H1 (cell line): ENCODE measurements at regions not wholly inside any gene's neighbourhood (a gene's known extent, or its start where the extent isn't known, plus 50 kb on each side); places are given as distances from the start of the nearest gene placed in this dataset.

Source experiments
- CTCF ChIA-PET: fragments of 300-600 bp; sonication (Branson Sonifier 250); formaldehyde crosslinking; loops from one replicate; lab custom pipeline; 2021; ENCODE audit not compliant: partially characterized antibody; lab: Charles Lee
- POLR2A ChIA-PET: fragments of 300-600 bp; sonication (Branson Sonifier 250); formaldehyde crosslinking; loops from one replicate; lab custom pipeline; 2021; ENCODE audit warnings: inconsistent platforms; ENCODE audit not compliant: partially characterized antibody; lab: Charles Lee
- DNase-seq, 2 experiments: peaks; one replicate each; pipeline versions ENCODE4 v3.0.0 to v3.0.0-alpha.2; 2010 to 2022; ENCODE audit warnings: low spot score in 2 of 2, low read depth in 1 of 2, mixed read lengths in 1 of 2
- FAIRE-seq: peaks from 2 replicates; lab custom pipeline; 2011; peaks lifted over from hg19 to GRCh38; lab: Jason Lieb, UNC
- H2AFZ ChIP-seq: 2 replicates; pipeline ENCODE4 v1.8.1; 2012; ENCODE audit warnings: low read length, inconsistent platforms
- H2AK5ac ChIP-seq: 2 replicates; pipeline ENCODE4 v1.6.1; 2013; ENCODE audit warnings: low read depth, low read length
- H2BK120ac ChIP-seq: replicated peaks from 2 replicates; pipeline ENCODE3; 2013; ENCODE audit warnings: low read depth, low read length, inconsistent platforms
- H2BK12ac ChIP-seq: 2 replicates; pipeline ENCODE4 v1.6.1; 2013; ENCODE audit warnings: low read depth, low read length
- H2BK15ac ChIP-seq: 2 replicates; pipeline ENCODE4 v1.6.1; 2013; ENCODE audit warnings: low read length
- H2BK20ac ChIP-seq: 2 replicates; pipeline ENCODE4 v1.6.1; 2013; ENCODE audit warnings: low read length
- H2BK5ac ChIP-seq: 2 replicates; pipeline ENCODE4 v1.6.1; 2013; ENCODE audit warnings: low read depth, low read length
- H3K14ac ChIP-seq: 2 replicates; pipeline ENCODE4 v1.6.1; 2013; ENCODE audit warnings: inconsistent platforms; ENCODE audit not compliant: insufficient read length
- H3K18ac ChIP-seq: 2 replicates; pipeline ENCODE4 v1.6.1; 2013; ENCODE audit warnings: low read length; ENCODE audit errors: extremely low read depth
- H3K23ac ChIP-seq: 2 replicates; pipeline ENCODE4 v1.6.1; 2013; ENCODE audit warnings: inconsistent platforms; ENCODE audit not compliant: insufficient read length
- H3K23me2 ChIP-seq: 2 replicates; pipeline ENCODE4 v1.6.1; 2013; ENCODE audit warnings: low read depth, low read length
- H3K27ac ChIP-seq: 2 replicates; pipeline ENCODE4 v1.6.1; 2011; ENCODE audit warnings: low read depth, low read length, inconsistent platforms
- H3K27me3 ChIP-seq, 4 experiments: replicated peaks in 1 of 4; 1 replicate in 1 of 4; 2 replicates in 3 of 4; pipeline versions ENCODE4 v1.6.1 to v1.8.1; 2011 to 2013; ENCODE audit warnings: low read length in 3 of 4, mild to moderate bottlenecking in 3 of 4, inconsistent platforms in 2 of 4, mixed read lengths in 2 of 4, moderate library complexity in 1 of 4; ENCODE audit not compliant: control insufficient read depth in 3 of 4, insufficient read depth in 3 of 4; ENCODE audit errors: extremely low read depth in 1 of 4
- H3K36me3 ChIP-seq, 4 experiments: 2 replicates each; pipeline versions ENCODE4 v1.6.1 to v1.8.1; 2011 to 2013; ENCODE audit warnings: mild to moderate bottlenecking in 4 of 4, low read length in 3 of 4, moderate library complexity in 2 of 4, control low read depth in 1 of 4, inconsistent platforms in 1 of 4; ENCODE audit not compliant: insufficient read depth in 4 of 4, control insufficient read depth in 2 of 4
- H3K4ac ChIP-seq: replicated peaks from 2 replicates; pipeline ENCODE3; 2013; ENCODE audit warnings: low read length, low read depth, mixed read lengths, inconsistent platforms; ENCODE audit not compliant: insufficient read length
- H3K4me1 ChIP-seq, 4 experiments: replicated peaks in 1 of 4; 1 replicate in 1 of 4; 2 replicates in 3 of 4; pipeline versions ENCODE4 v1.6.1 to v1.8.1; 2011 to 2013; ENCODE audit warnings: low read length in 3 of 4, inconsistent platforms in 2 of 4, mixed read lengths in 1 of 4; ENCODE audit not compliant: insufficient read depth in 4 of 4, control insufficient read depth in 3 of 4
- H3K4me2 ChIP-seq, 2 experiments: 2 replicates each; pipeline versions ENCODE4 v1.6.1 to v1.8.1; 2011 to 2013; ENCODE audit warnings: low read depth in 2 of 2, low read length in 2 of 2, control low read depth in 1 of 2, inconsistent platforms in 1 of 2, mild to moderate bottlenecking in 1 of 2; ENCODE audit not compliant: insufficient read depth in 1 of 2
- H3K4me3 ChIP-seq, 4 experiments: fragments of 200-600, 300-600 bp in 1 of 4; sonication (generic), shearing (Covaris generic), sonication (Bioruptor Twin) in 1 of 4; 2 replicates each; pipeline versions ENCODE4 v1.5.1 to v1.8.1; 2011 to 2016; ENCODE audit warnings: low read length in 4 of 4, low read depth in 3 of 4, control low read depth in 2 of 4, inconsistent platforms in 2 of 4, mild to moderate bottlenecking in 2 of 4, mixed read lengths in 1 of 4, moderate library complexity in 1 of 4; ENCODE audit not compliant: insufficient read depth in 2 of 4; ENCODE audit errors: extremely low read depth in 1 of 4
- H3K56ac ChIP-seq: replicated peaks from 2 replicates; pipeline ENCODE3; 2013; ENCODE audit warnings: low read depth, mild to moderate bottlenecking, mixed read lengths, low read length, inconsistent platforms; ENCODE audit not compliant: insufficient read length
- H3K79me1 ChIP-seq: 2 replicates; pipeline ENCODE4 v1.6.1; 2013; ENCODE audit warnings: low read depth, low read length, control low read depth
- H3K79me2 ChIP-seq, 2 experiments: 2 replicates each; pipeline versions ENCODE4 v1.6.1 to v1.8.1; 2012 to 2013; ENCODE audit warnings: low read length in 2 of 2, mild to moderate bottlenecking in 2 of 2, inconsistent platforms in 1 of 2; ENCODE audit not compliant: insufficient read depth in 2 of 2, control insufficient read depth in 1 of 2
- H3K9ac ChIP-seq, 4 experiments: replicated peaks in 1 of 4; 1 replicate in 1 of 4; 2 replicates in 3 of 4; pipeline versions ENCODE4 v1.6.1 to v1.8.1; 2011 to 2013; ENCODE audit warnings: low read depth in 3 of 4, low read length in 3 of 4, control low read depth in 2 of 4, mild to moderate bottlenecking in 2 of 4, moderate library complexity in 2 of 4, inconsistent platforms in 1 of 4; ENCODE audit errors: extremely low read depth in 1 of 4
- H3K9me3 ChIP-seq, 2 experiments: 2 replicates each; pipeline versions ENCODE4 v1.6.1 to v1.8.1; 2012 to 2013; ENCODE audit warnings: mild to moderate bottlenecking in 2 of 2, moderate library complexity in 2 of 2, control low read depth in 1 of 2, inconsistent platforms in 1 of 2, low read depth in 1 of 2, low read length in 1 of 2, mixed read lengths in 1 of 2; ENCODE audit not compliant: insufficient read depth in 2 of 2
- H4K20me1 ChIP-seq, 2 experiments: replicated peaks in 1 of 2; 2 replicates each; pipeline versions ENCODE3 to v1.8.1; 2011 to 2013; ENCODE audit warnings: inconsistent platforms in 2 of 2, low read length in 2 of 2, mild to moderate bottlenecking in 1 of 2; ENCODE audit not compliant: insufficient read depth in 2 of 2, control insufficient read depth in 1 of 2
- H4K5ac ChIP-seq: 2 replicates; pipeline ENCODE4 v1.6.1; 2013; ENCODE audit warnings: low read length, low read depth, mixed read lengths, inconsistent platforms; ENCODE audit not compliant: insufficient read length
- H4K8ac ChIP-seq: 2 replicates; pipeline ENCODE4 v1.8.0; 2013; ENCODE audit warnings: mild to moderate bottlenecking, moderate library complexity, low read length, inconsistent platforms; ENCODE audit not compliant: insufficient read depth; ENCODE audit errors: extremely low read depth
- H4K91ac ChIP-seq: replicated peaks from 2 replicates; pipeline ENCODE3; 2013; ENCODE audit warnings: low read length, mixed read lengths, inconsistent platforms; ENCODE audit not compliant: insufficient read length
- CTBP2 ChIP-seq: IDR thresholded peaks from 2 replicates; pipeline ENCODE4 v1.7.0; 2011; ENCODE audit warnings: borderline replicate concordance, mild to moderate bottlenecking, moderate library complexity, mixed read lengths, low read length; ENCODE audit not compliant: insufficient read depth, insufficient read length
- EZH2 ChIP-seq: fragments of 200-600 bp; sonication (generic); IDR thresholded peaks from 2 replicates; pipeline ENCODE4 v1.7.1; 2012; ENCODE audit warnings: low read depth, mild to moderate bottlenecking, moderate library complexity, low read length, inconsistent platforms; ENCODE audit not compliant: severe bottlenecking
- JUND ChIP-seq: IDR thresholded peaks from 2 replicates; pipeline ENCODE4 v1.6.1; 2011; ENCODE audit warnings: mild to moderate bottlenecking, improper control_type of control experiment, low read length
- KDM5A ChIP-seq: fragments of 200-600 bp; IDR thresholded peaks from 2 replicates; pipeline ENCODE4 v1.7.1; 2012; ENCODE audit warnings: mild to moderate bottlenecking, low read length, inconsistent platforms, mixed read lengths
- NANOG ChIP-seq: IDR thresholded peaks from 2 replicates; pipeline ENCODE4 v1.6.1; 2011; ENCODE audit warnings: low read length, low read depth, mild to moderate bottlenecking, inconsistent platforms; ENCODE audit not compliant: insufficient read depth, poor library complexity, severe bottlenecking
- NRF1 ChIP-seq: IDR thresholded peaks from 2 replicates; pipeline ENCODE4 v1.6.1; 2011; ENCODE audit warnings: mild to moderate bottlenecking, low read depth, low read length, improper control_type of control experiment
- RAD21 ChIP-seq, 2 experiments: IDR thresholded peaks in 1 of 2; conservative IDR thresholded peaks in 1 of 2; 2 replicates each; pipeline ENCODE4 v1.6.1; 2011; ENCODE audit warnings: low read depth in 2 of 2, low read length in 2 of 2, improper control_type of control experiment in 1 of 2, inconsistent platforms in 1 of 2, mild to moderate bottlenecking in 1 of 2, moderate library complexity in 1 of 2
- WGBS, 2 experiments: shearing (Covaris generic) in 1 of 2; methylation state at CpG; one replicate each; pipeline versions ENCODE4 v1.1.6 to v1.1.7; 2013 to 2015; ENCODE audit warnings: low lambda C conversion rate in 2 of 2, mixed read lengths in 2 of 2, inconsistent platforms in 1 of 2, low coverage in 1 of 2, missing lambda C conversion rate in 1 of 2; ENCODE audit not compliant: insufficient replicate concordance in 2 of 2, insufficient coverage in 1 of 2, insufficient read length in 1 of 2; ENCODE audit errors: extremely low coverage in 1 of 2, missing lambda C conversion rate in 1 of 2; 5-methylcytosine and 5-hydroxymethylcytosine counted together

GRCh38 chr2:182543741-182544525 lies 117.1 kb upstream of the PDE1A start:
- Histone ChIP-seq H4K8ac (no peak overlapping the region), H3K9ac (no peak overlapping the region), H3K4ac (no peak overlapping the region), H3K9me3 (no peaks in the 10 kb centered on the region), H2BK120ac (no peak overlapping the region), H3K4me1 (no peaks in the 10 kb centered on the region), H2BK20ac (no peak overlapping the region), H3K23me2 (no peaks in the 10 kb centered on the region), H3K4me2 (no peak overlapping the region), H3K14ac (no peak overlapping the region), H3K79me2 (no peaks in the 10 kb centered on the region), H3K18ac (no peak overlapping the region), H3K36me3 (no peaks in the 10 kb centered on the region), H3K4me3 (no peak overlapping the region), H2BK5ac (no peak overlapping the region), H3K23ac (no peak overlapping the region), H4K20me1 (no peaks in the 10 kb centered on the region), H2BK12ac (no peak overlapping the region), H3K79me1 (no peaks in the 10 kb centered on the region), H4K5ac (no peak overlapping the region), H2BK15ac (no peak overlapping the region), H2AFZ (0 out of 2 replicates have a peak overlapping the region, but pooled peaks have one; percentile 25), H4K91ac (no peak overlapping the region), H3K27ac (no peak overlapping the region), H3K56ac (no peak overlapping the region), H3K27me3 (no peaks in the 10 kb centered on the region), H2AK5ac (no peak overlapping the region)
- 88% methylated on average over 3 of the region's 3 CpGs; no CpG with 5 or more reads in 1 of the 2 experiments for WGBS, 2 experiments
- POLR2A ChIA-PET, result no interaction called here
- CTCF ChIA-PET, result no interaction called here
- DNase-seq (no peak), FAIRE-seq (no peak)
- TF ChIP-seq CTBP2 (no peak), KDM5A (no peak), EZH2 (no peak), RAD21 (IDR thresholded peaks at IDR 0.05 in 1 of 2, conservative IDR thresholded peaks at IDR 0.05 in 1 of 2; ENCODE audit: low read depth in 2 of 2, low read length in 2 of 2) (no peak), NRF1 (no peak), NANOG (no peak), JUND (no peak)
